ENCODE measurements at regions not wholly inside any gene's neighbourhood (a gene's known extent, or its start where the extent isn't known, plus 50 kb on each side); places are given as distances from the start of the nearest gene placed in this dataset.
"Not testable (repeated sequence)": the region's sequence is repeated elsewhere in the genome, so short reads cannot be mapped to it uniquely, and the experiment has no call there.

GRCh38 chr20:19047040-19047950 lies 165.1 kb upstream of the SLC24A3 start:
- H3K36me3 ChIP-seq (ENCODE audit: control insufficient read depth, insufficient read depth, low read length), result no peaks in the 10 kb centered on the region
- no peaks in the 10 kb centered on the region for H3K27me3 ChIP-seq (ENCODE audit: control insufficient read depth, insufficient read depth, low read length)
- no peak overlapping the region for H3K4me3 ChIP-seq (ENCODE audit: low read length)
- peaks cover 36% of the 10 kb centered on the region for H3K4me1 ChIP-seq (ENCODE audit: control insufficient read depth, insufficient read depth, low read length)
- no peaks in the 10 kb centered on the region for H3K9me3 ChIP-seq (ENCODE audit: control insufficient read depth, low read length)
- peak overlapping the region; percentile 25 for H3K9ac ChIP-seq (ENCODE audit: low read length)

GRCh38 chr20:19047951-19048296 lies 164.5 kb upstream of the SLC24A3 start:
- no peaks in the 10 kb centered on the region for H3K9me3 ChIP-seq (ENCODE audit: control insufficient read depth, low read length)
- H3K36me3 ChIP-seq (ENCODE audit: control insufficient read depth, insufficient read depth, low read length), result no peaks in the 10 kb centered on the region
- H3K4me3 ChIP-seq (ENCODE audit: low read length), result no peak overlapping the region
- H3K4me1 ChIP-seq (ENCODE audit: control insufficient read depth, insufficient read depth, low read length), result peaks cover 38% of the 10 kb centered on the region
- no peaks in the 10 kb centered on the region for H3K27me3 ChIP-seq (ENCODE audit: control insufficient read depth, insufficient read depth, low read length)
- peak overlapping the region; percentile 25 for H3K9ac ChIP-seq (ENCODE audit: low read length)

GRCh38 chr20:19048995-19049501 lies 163.4 kb upstream of the SLC24A3 start:
- Histone ChIP-seq H3K4me1 (ENCODE audit: control insufficient read depth, insufficient read depth, low read length) (peaks cover 38% of the 10 kb centered on the region), H3K9me3 (ENCODE audit: control insufficient read depth, low read length) (no peaks in the 10 kb centered on the region), H3K36me3 (ENCODE audit: control insufficient read depth, insufficient read depth, low read length) (no peaks in the 10 kb centered on the region), H3K9ac (ENCODE audit: low read length) (no peak overlapping the region), H3K27me3 (ENCODE audit: control insufficient read depth, insufficient read depth, low read length) (no peaks in the 10 kb centered on the region), H3K4me3 (ENCODE audit: low read length) (no peak overlapping the region)

GRCh38 chr20:19049514-19049913 lies 162.9 kb upstream of the SLC24A3 start:
- Histone ChIP-seq H3K36me3 (ENCODE audit: control insufficient read depth, insufficient read depth, low read length) (no peaks in the 10 kb centered on the region), H3K4me3 (ENCODE audit: low read length) (no peak overlapping the region), H3K9ac (ENCODE audit: low read length) (no peak overlapping the region), H3K4me1 (ENCODE audit: control insufficient read depth, insufficient read depth, low read length) (peaks cover 38% of the 10 kb centered on the region), H3K9me3 (ENCODE audit: control insufficient read depth, low read length) (no peaks in the 10 kb centered on the region), H3K27me3 (ENCODE audit: control insufficient read depth, insufficient read depth, low read length) (no peaks in the 10 kb centered on the region)

- no peak overlapping the region for H3K4me3 ChIP-seq (ENCODE audit: low read length)
Measured at GRCh38 chr20:19056909-19057308, 155.5 kb upstream of the SLC24A3 start.

GRCh38 chr20:19064788-19065187 lies 147.7 kb upstream of the SLC24A3 start:
- H3K9me3 ChIP-seq (ENCODE audit: control insufficient read depth, low read length); H3K27me3 ChIP-seq (ENCODE audit: control insufficient read depth, insufficient read depth, low read length); H3K4me1 ChIP-seq (ENCODE audit: control insufficient read depth, insufficient read depth, low read length); H3K4me3 ChIP-seq (ENCODE audit: low read length); H3K36me3 ChIP-seq (ENCODE audit: control insufficient read depth, insufficient read depth, low read length); H3K9ac ChIP-seq (ENCODE audit: low read length): not testable (repeated sequence)

More at GRCh38 chr20:19056909-19057308, 155.5 kb upstream of the SLC24A3 start:
- no peaks in the 10 kb centered on the region for H3K27me3 ChIP-seq (ENCODE audit: control insufficient read depth, insufficient read depth, low read length)
- no peaks in the 10 kb centered on the region for H3K36me3 ChIP-seq (ENCODE audit: control insufficient read depth, insufficient read depth, low read length)
- no peaks in the 10 kb centered on the region for H3K9me3 ChIP-seq (ENCODE audit: control insufficient read depth, low read length)
- peaks cover 5% of the 10 kb centered on the region for H3K4me1 ChIP-seq (ENCODE audit: control insufficient read depth, insufficient read depth, low read length)
- H3K9ac ChIP-seq (ENCODE audit: low read length), result no peak overlapping the region

- no peaks in the 10 kb centered on the region for H3K4me1 ChIP-seq (ENCODE audit: control insufficient read depth, insufficient read depth, low read length)
- H3K4me3 ChIP-seq (ENCODE audit: low read length), result no peak overlapping the region
- H3K9me3 ChIP-seq (ENCODE audit: control insufficient read depth, low read length), result no peaks in the 10 kb centered on the region
- no peaks in the 10 kb centered on the region for H3K27me3 ChIP-seq (ENCODE audit: control insufficient read depth, insufficient read depth, low read length)
- no peak overlapping the region for H3K9ac ChIP-seq (ENCODE audit: low read length)
- no peaks in the 10 kb centered on the region for H3K36me3 ChIP-seq (ENCODE audit: control insufficient read depth, insufficient read depth, low read length)
Measured at GRCh38 chr20:19067986-19068385, 144.5 kb upstream of the SLC24A3 start.

- H3K27me3 ChIP-seq (ENCODE audit: control insufficient read depth, insufficient read depth, low read length), result no peaks in the 10 kb centered on the region
- H3K36me3 ChIP-seq (ENCODE audit: control insufficient read depth, insufficient read depth, low read length), result no peaks in the 10 kb centered on the region
- H3K4me1 ChIP-seq (ENCODE audit: control insufficient read depth, insufficient read depth, low read length), result no peaks in the 10 kb centered on the region
- no peak overlapping the region for H3K9ac ChIP-seq (ENCODE audit: low read length)
- H3K4me3 ChIP-seq (ENCODE audit: low read length), result no peak overlapping the region
- H3K9me3 ChIP-seq (ENCODE audit: control insufficient read depth, low read length), result no peaks in the 10 kb centered on the region
Measured at GRCh38 chr20:19070026-19070425, 142.4 kb upstream of the SLC24A3 start.

GRCh38 chr20:19070681-19071445 lies 141.6 kb upstream of the SLC24A3 start:
- H3K4me1 ChIP-seq (ENCODE audit: control insufficient read depth, insufficient read depth, low read length), result no peaks in the 10 kb centered on the region
- H3K9ac ChIP-seq (ENCODE audit: low read length), result no peak overlapping the region
- no peaks in the 10 kb centered on the region for H3K27me3 ChIP-seq (ENCODE audit: control insufficient read depth, insufficient read depth, low read length)
- no peak overlapping the region for H3K4me3 ChIP-seq (ENCODE audit: low read length)
- no peaks in the 10 kb centered on the region for H3K36me3 ChIP-seq (ENCODE audit: control insufficient read depth, insufficient read depth, low read length)
- no peaks in the 10 kb centered on the region for H3K9me3 ChIP-seq (ENCODE audit: control insufficient read depth, low read length)

GRCh38 chr20:19071446-19071725 lies 141.1 kb upstream of the SLC24A3 start:
- Histone ChIP-seq H3K27me3 (ENCODE audit: control insufficient read depth, insufficient read depth, low read length) (no peaks in the 10 kb centered on the region), H3K9me3 (ENCODE audit: control insufficient read depth, low read length) (no peaks in the 10 kb centered on the region), H3K4me3 (ENCODE audit: low read length) (no peak overlapping the region), H3K36me3 (ENCODE audit: control insufficient read depth, insufficient read depth, low read length) (no peaks in the 10 kb centered on the region), H3K9ac (ENCODE audit: low read length) (no peak overlapping the region), H3K4me1 (ENCODE audit: control insufficient read depth, insufficient read depth, low read length) (no peaks in the 10 kb centered on the region)

GRCh38 chr20:19071902-19072498 lies 140.4 kb upstream of the SLC24A3 start:
- H3K4me1 ChIP-seq (ENCODE audit: control insufficient read depth, insufficient read depth, low read length), result no peaks in the 10 kb centered on the region
- no peaks in the 10 kb centered on the region for H3K36me3 ChIP-seq (ENCODE audit: control insufficient read depth, insufficient read depth, low read length)
- H3K27me3 ChIP-seq (ENCODE audit: control insufficient read depth, insufficient read depth, low read length), result no peaks in the 10 kb centered on the region
- H3K9ac ChIP-seq (ENCODE audit: low read length), result no peak overlapping the region
- H3K4me3 ChIP-seq (ENCODE audit: low read length), result no peak overlapping the region
- H3K9me3 ChIP-seq (ENCODE audit: control insufficient read depth, low read length), result no peaks in the 10 kb centered on the region

- H3K9ac ChIP-seq (ENCODE audit: low read length), result no peak overlapping the region
- no peak overlapping the region for H3K4me3 ChIP-seq (ENCODE audit: low read length)
- no peaks in the 10 kb centered on the region for H3K9me3 ChIP-seq (ENCODE audit: control insufficient read depth, low read length)
- H3K4me1 ChIP-seq (ENCODE audit: control insufficient read depth, insufficient read depth, low read length), result no peaks in the 10 kb centered on the region
- H3K27me3 ChIP-seq (ENCODE audit: control insufficient read depth, insufficient read depth, low read length), result no peaks in the 10 kb centered on the region
- no peaks in the 10 kb centered on the region for H3K36me3 ChIP-seq (ENCODE audit: control insufficient read depth, insufficient read depth, low read length)
Measured at GRCh38 chr20:19072988-19073387, 139.5 kb upstream of the SLC24A3 start.
